Peyer's patch (tissue), 4 donors: ENCODE measurements at regions not wholly inside any gene's neighbourhood (a gene's known extent, or its start where the extent isn't known, plus 50 kb on each side); places are given as distances from the start of the nearest gene placed in this dataset.

Experiments
- POLR2A ChIP-seq, 2 donors: fragments of 450-650 bp; IDR thresholded peaks; one replicate each; pipeline ENCODE4 v1.5.1; 2017; ENCODE audit warnings: antibody characterized with exemption in 2 of 2, mild to moderate bottlenecking in 2 of 2, moderate library complexity in 2 of 2
- TF ChIP-seq, protein P1 (sequence below), 6 experiments: fragments of 450-650 bp in 4 of 6; fragments of 200-600 bp in 2 of 6; sonication (generic) in 1 of 6; IDR thresholded peaks; one replicate each; pipeline ENCODE4 v1.5.1; 2017 to 2019; ENCODE audit warnings: antibody characterized with exemption in 6 of 6, mild to moderate bottlenecking in 3 of 6, moderate library complexity in 1 of 6

GRCh38 chr5:17364987-17365810 is 132.8 kb upstream of the TAF11L2 start:
- TF ChIP-seq, protein P1, sequence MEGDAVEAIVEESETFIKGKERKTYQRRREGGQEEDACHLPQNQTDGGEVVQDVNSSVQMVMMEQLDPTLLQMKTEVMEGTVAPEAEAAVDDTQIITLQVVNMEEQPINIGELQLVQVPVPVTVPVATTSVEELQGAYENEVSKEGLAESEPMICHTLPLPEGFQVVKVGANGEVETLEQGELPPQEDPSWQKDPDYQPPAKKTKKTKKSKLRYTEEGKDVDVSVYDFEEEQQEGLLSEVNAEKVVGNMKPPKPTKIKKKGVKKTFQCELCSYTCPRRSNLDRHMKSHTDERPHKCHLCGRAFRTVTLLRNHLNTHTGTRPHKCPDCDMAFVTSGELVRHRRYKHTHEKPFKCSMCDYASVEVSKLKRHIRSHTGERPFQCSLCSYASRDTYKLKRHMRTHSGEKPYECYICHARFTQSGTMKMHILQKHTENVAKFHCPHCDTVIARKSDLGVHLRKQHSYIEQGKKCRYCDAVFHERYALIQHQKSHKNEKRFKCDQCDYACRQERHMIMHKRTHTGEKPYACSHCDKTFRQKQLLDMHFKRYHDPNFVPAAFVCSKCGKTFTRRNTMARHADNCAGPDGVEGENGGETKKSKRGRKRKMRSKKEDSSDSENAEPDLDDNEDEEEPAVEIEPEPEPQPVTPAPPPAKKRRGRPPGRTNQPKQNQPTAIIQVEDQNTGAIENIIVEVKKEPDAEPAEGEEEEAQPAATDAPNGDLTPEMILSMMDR (IDR thresholded peaks at IDR 0.05) = no peak
- TF ChIP-seq POLR2A (IDR thresholded peaks at IDR 0.05) = no peak
